ENCODE measurements at regions not wholly inside any gene's neighbourhood (a gene's known extent, or its start where the extent isn't known, plus 50 kb on each side); places are given as distances from the start of the nearest gene placed in this dataset.

- H3K4me1 ChIP-seq, result no peaks in the 10 kb centered on the region
- DNase-seq (ENCODE audit: low spot score in 2 of 2), result no peak
- H3K4me3 ChIP-seq, result no peak overlapping the region
- TF ChIP-seq, protein P1, sequence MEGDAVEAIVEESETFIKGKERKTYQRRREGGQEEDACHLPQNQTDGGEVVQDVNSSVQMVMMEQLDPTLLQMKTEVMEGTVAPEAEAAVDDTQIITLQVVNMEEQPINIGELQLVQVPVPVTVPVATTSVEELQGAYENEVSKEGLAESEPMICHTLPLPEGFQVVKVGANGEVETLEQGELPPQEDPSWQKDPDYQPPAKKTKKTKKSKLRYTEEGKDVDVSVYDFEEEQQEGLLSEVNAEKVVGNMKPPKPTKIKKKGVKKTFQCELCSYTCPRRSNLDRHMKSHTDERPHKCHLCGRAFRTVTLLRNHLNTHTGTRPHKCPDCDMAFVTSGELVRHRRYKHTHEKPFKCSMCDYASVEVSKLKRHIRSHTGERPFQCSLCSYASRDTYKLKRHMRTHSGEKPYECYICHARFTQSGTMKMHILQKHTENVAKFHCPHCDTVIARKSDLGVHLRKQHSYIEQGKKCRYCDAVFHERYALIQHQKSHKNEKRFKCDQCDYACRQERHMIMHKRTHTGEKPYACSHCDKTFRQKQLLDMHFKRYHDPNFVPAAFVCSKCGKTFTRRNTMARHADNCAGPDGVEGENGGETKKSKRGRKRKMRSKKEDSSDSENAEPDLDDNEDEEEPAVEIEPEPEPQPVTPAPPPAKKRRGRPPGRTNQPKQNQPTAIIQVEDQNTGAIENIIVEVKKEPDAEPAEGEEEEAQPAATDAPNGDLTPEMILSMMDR (IDR thresholded peaks at IDR 0.05), result no peak
- H3K27me3 ChIP-seq, result no peaks in the 10 kb centered on the region
- intact Hi-C loops (cut with DNase I), result no loop called here
- H3K27ac ChIP-seq, result no peak overlapping the region
- H3K36me3 ChIP-seq, result no peaks in the 10 kb centered on the region
- H3K9me3 ChIP-seq, result no peaks in the 10 kb centered on the region
Measured at GRCh38 chr3:178267158-178267844, 268.9 kb upstream of the KCNMB2 start.

DNA sequence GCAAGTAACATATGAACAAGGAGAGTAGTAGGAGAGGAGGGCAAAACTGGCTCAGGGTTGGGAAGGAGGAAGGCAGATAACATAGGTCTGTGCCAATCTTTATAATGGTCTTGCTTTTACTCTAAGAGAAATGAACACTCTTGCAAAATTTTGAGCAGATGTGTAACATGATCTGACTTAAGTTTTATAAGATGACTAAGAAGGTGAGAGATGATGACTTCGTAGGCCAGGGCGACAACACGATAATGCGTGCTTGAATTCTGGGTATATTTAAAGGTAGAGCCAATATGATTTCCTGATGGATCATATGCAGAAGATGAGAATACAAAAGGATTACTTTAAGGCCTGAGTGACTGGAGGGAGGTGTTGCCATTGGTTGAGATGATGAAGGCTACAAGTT lies 265.4 kb upstream of the KCNMB2 start:
- H3K9me3 ChIP-seq, result no peaks in the 10 kb centered on the region
- no peaks in the 10 kb centered on the region for H3K36me3 ChIP-seq
- TF ChIP-seq, protein P1 (IDR thresholded peaks at IDR 0.05), result no peak
- H3K4me3 ChIP-seq, result no peak overlapping the region
- intact Hi-C loops (cut with DNase I), result no loop called here
- no peaks in the 10 kb centered on the region for H3K4me1 ChIP-seq
- no peaks in the 10 kb centered on the region for H3K27me3 ChIP-seq
- DNase-seq (ENCODE audit: low spot score in 2 of 2), result no peak
- H3K27ac ChIP-seq, result no peak overlapping the region

DNA sequence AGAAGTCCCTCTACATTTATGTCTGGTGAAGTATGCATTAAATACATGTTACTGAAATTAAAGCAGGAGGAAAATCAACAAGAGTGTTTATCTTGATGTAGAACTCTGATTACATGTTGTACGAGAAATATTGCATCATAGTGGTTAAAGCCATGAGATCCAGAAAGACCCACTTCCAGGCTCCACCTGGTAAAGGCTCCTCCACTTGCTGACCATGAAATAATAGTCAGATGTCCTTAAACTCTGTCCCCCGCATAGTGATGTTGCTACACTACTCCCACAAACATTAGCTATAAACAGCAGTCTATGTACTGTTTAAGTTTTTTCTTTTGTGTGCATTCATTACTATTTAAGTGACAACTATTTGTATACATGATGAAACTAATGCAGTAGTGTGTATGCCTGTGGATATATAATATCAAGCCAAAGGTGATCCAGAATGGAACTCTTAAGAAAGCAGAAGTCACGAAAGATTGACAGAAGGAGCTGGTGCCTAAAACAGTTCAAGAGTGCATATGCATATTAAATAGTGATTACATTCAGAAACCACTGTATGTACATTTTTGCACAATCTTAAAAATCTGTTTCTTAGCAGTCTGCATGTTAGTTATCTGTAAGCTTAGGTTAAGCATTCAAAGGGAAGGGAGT lies 264.4 kb upstream of the KCNMB2 start:
- intact Hi-C loops (cut with DNase I), result no loop called here
- TF ChIP-seq, protein P1 (IDR thresholded peaks at IDR 0.05), result no peak
- Histone ChIP-seq H3K9me3 (no peaks in the 10 kb centered on the region), H3K4me1 (no peaks in the 10 kb centered on the region), H3K27me3 (no peaks in the 10 kb centered on the region), H3K27ac (no peak overlapping the region), H3K36me3 (no peaks in the 10 kb centered on the region), H3K4me3 (no peak overlapping the region)
- DNase-seq (ENCODE audit: low spot score in 2 of 2), result no peak

- Histone ChIP-seq H3K27ac (no peak overlapping the region), H3K27me3 (no peaks in the 10 kb centered on the region), H3K4me3 (no peak overlapping the region), H3K9me3 (no peaks in the 10 kb centered on the region), H3K4me1 (peaks cover 0 to 5% of the 10 kb centered on the region in 2 donors), H3K36me3 (no peaks in the 10 kb centered on the region)
- TF ChIP-seq, protein P1 (IDR thresholded peaks at IDR 0.05), result no peak
- intact Hi-C loops (cut with DNase I), result no loop called here
- no peak for DNase-seq (ENCODE audit: low spot score in 2 of 2)
Measured at GRCh38 chr3:178272841-178273240, 263.4 kb upstream of the KCNMB2 start.

DNA sequence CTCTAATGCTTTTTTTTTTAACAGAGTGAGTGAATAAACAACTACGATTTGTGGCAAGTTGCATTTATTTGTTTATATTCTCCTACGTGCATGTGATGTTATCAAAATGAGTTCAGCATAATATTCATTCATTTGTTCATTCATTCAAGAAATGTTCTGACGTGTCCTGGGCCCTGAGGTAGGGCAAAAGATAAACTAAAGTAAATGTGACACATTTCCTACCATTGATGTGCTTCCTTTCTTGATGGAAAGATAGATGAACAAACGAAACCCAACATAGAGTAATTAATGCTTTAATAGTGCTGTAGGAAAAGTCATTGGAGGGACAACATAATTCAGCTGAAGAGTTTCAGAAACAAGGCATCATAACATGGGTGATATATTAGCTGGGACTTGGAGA lies 261.5 kb upstream of the KCNMB2 start:
- no peak overlapping the region for H3K27ac ChIP-seq
- no peak overlapping the region for H3K4me3 ChIP-seq
- peaks cover 0 to 7% of the 10 kb centered on the region in 2 donors for H3K4me1 ChIP-seq
- peaks cover 0 to 11% of the 10 kb centered on the region in 2 donors for H3K9me3 ChIP-seq
- DNase-seq (ENCODE audit: low spot score in 2 of 2), result no peak
- intact Hi-C loops (cut with DNase I), result no loop called here
- H3K27me3 ChIP-seq, result no peaks in the 10 kb centered on the region
- H3K36me3 ChIP-seq, result no peaks in the 10 kb centered on the region
- TF ChIP-seq, protein P1 (IDR thresholded peaks at IDR 0.05), result no peak

Data from ascending aorta (tissue), 2 donors.